Keratinocyte (primary cell): ENCODE measurements at regions not wholly inside any gene's neighbourhood (a gene's known extent, or its start where the extent isn't known, plus 50 kb on each side); places are given as distances from the start of the nearest gene placed in this dataset.
A peak's percentile ranks its signal among the peaks of the same experiment; 100 is the strongest.

ENCODE experiments used
- DNase-seq: peaks from one replicate; pipeline ENCODE4 v3.0.0-alpha.2; 2011; ENCODE audit warnings: low read depth, missing footprints, low spot score
- FAIRE-seq: peaks from 2 replicates; lab custom pipeline; 2011; peaks lifted over from hg19 to GRCh38; lab: Jason Lieb, UNC
- H2AFZ ChIP-seq: 2 replicates; pipeline ENCODE4 v1.6.0; 2012; ENCODE audit warnings: low read length, control low read depth, inconsistent platforms; ENCODE audit not compliant: control insufficient read depth
- H3K27ac ChIP-seq: 2 replicates; pipeline ENCODE4 v1.5.1; 2011; ENCODE audit warnings: low read length; ENCODE audit not compliant: control insufficient read depth, insufficient read depth
- H3K27me3 ChIP-seq: 3 replicates; pipeline ENCODE4 v1.6.0; 2011; ENCODE audit warnings: low read length; ENCODE audit not compliant: control insufficient read depth, insufficient read depth; ENCODE audit errors: extremely low read depth
- H3K36me3 ChIP-seq, 2 experiments: 2 replicates in 1 of 2; 3 replicates in 1 of 2; pipeline ENCODE4 v1.5.1; 2011; ENCODE audit warnings: low read length in 2 of 2, mild to moderate bottlenecking in 1 of 2; ENCODE audit not compliant: control insufficient read depth in 2 of 2, insufficient read depth in 2 of 2; ENCODE audit errors: extremely low read depth in 1 of 2
- H3K4me1 ChIP-seq: 3 replicates; pipeline ENCODE4 v1.5.1; 2011; ENCODE audit warnings: low read length; ENCODE audit not compliant: control insufficient read depth, insufficient read depth; ENCODE audit errors: extremely low read depth
- H3K4me2 ChIP-seq: 3 replicates; pipeline ENCODE4 v1.6.0; 2011; ENCODE audit warnings: low read depth, low read length; ENCODE audit not compliant: control insufficient read depth, insufficient read depth; ENCODE audit errors: extremely low read depth
- H3K4me3 ChIP-seq, 3 experiments: fragments of 200-600 bp in 1 of 3; sonication (generic) in 1 of 3; 2 replicates in 2 of 3; 3 replicates in 1 of 3; pipeline ENCODE4 v1.5.1; 2011 to 2016; ENCODE audit warnings: low read length in 3 of 3, mild to moderate bottlenecking in 3 of 3, control low read depth in 2 of 3, inconsistent platforms in 1 of 3, low read depth in 1 of 3, mixed read lengths in 1 of 3, mixed run types in 1 of 3, moderate library complexity in 1 of 3; ENCODE audit not compliant: control insufficient read depth in 2 of 3, insufficient read depth in 2 of 3; ENCODE audit errors: extremely low read depth in 1 of 3
- H3K79me2 ChIP-seq: 2 replicates; pipeline ENCODE4 v1.6.0; 2012; ENCODE audit warnings: low read length; ENCODE audit not compliant: control insufficient read depth, insufficient read depth
- H3K9ac ChIP-seq: 3 replicates; pipeline ENCODE4 v1.6.0; 2011; ENCODE audit warnings: low read length; ENCODE audit not compliant: control insufficient read depth, insufficient read depth; ENCODE audit errors: extremely low read depth
- H3K9me1 ChIP-seq: 3 replicates; pipeline ENCODE4 v1.6.0; 2011; ENCODE audit warnings: low read length; ENCODE audit not compliant: control insufficient read depth, insufficient read depth; ENCODE audit errors: extremely low read depth
- H3K9me3 ChIP-seq: 2 replicates; pipeline ENCODE4 v1.5.1; 2012; ENCODE audit warnings: low read depth, low read length; ENCODE audit not compliant: control insufficient read depth
- H4K20me1 ChIP-seq: 3 replicates; pipeline ENCODE4 v1.6.0; 2011; ENCODE audit warnings: low read length; ENCODE audit not compliant: control insufficient read depth, insufficient read depth; ENCODE audit errors: extremely low read depth
- CTCF ChIP-seq, 3 experiments: IDR thresholded peaks in 1 of 3; conservative IDR thresholded peaks in 1 of 3; optimal IDR thresholded peaks in 1 of 3; 2 replicates in 2 of 3; 3 replicates in 1 of 3; pipeline versions ENCODE3 to v1.5.1; 2011; ENCODE audit warnings: low read length in 3 of 3, mild to moderate bottlenecking in 3 of 3, moderate library complexity in 2 of 3, control low read depth in 1 of 3, inconsistent platforms in 1 of 3; ENCODE audit not compliant: insufficient read depth in 2 of 3; ENCODE audit errors: extremely low read depth in 1 of 3
- EZH2 ChIP-seq: IDR thresholded peaks from one replicate; pipeline ENCODE4 v1.6.1; 2012; ENCODE audit warnings: inconsistent platforms, mild to moderate bottlenecking, low read length, moderate library complexity
- dilution Hi-C: fragments of 300-500 bp; cut with MboI; formaldehyde crosslinking; loops from one replicate; pipeline ENCODE4 v1.7.0; 2020; ENCODE audit warnings: low sequenced_read_pairs; ENCODE audit not compliant: extremely low pct_ligation_motif_present

DNA sequence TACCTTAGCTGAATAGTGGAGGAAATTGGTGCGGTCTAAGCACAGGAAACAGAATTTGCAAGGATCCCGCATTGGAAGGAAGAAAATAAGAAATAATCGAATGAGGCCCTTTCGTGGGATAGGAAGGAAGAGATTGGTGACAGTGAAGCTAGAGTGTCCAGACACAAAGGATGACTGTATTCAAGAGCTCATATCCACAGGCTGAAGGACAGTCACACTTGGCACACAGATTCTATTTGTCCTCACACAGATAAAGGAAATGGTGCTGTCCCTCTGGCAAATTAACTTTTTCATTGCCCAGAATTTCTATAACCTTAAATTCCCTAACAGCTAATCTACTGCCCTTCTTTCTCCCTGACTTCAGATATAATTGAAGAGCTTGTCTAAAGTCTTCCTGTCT is 2188.9 kb upstream of the TENM3 start:
- no peaks in the 10 kb centered on the region for H3K9me3 ChIP-seq
- H3K27ac ChIP-seq: no peak overlapping the region
- no peak overlapping the region for H3K9ac ChIP-seq
- FAIRE-seq (no peak), DNase-seq (no peak)
- H3K4me3 ChIP-seq: no peak overlapping the region
- no peaks in the 10 kb centered on the region for H3K9me1 ChIP-seq
- no peaks in the 10 kb centered on the region for H3K36me3 ChIP-seq
- peaks cover 9% of the 10 kb centered on the region for H3K4me1 ChIP-seq
- H4K20me1 ChIP-seq: no peaks in the 10 kb centered on the region
- peaks cover 25% of the 10 kb centered on the region for H3K27me3 ChIP-seq
- no peak overlapping the region for H2AFZ ChIP-seq
- no peak for TF ChIP-seq CTCF (optimal IDR thresholded peaks at IDR 0.05 in 1 of 3, IDR thresholded peaks at IDR 0.05 in 1 of 3, conservative IDR thresholded peaks at IDR 0.05 in 1 of 3; ENCODE audit: extremely low read depth in 1 of 3, insufficient read depth in 2 of 3, low read length in 3 of 3)
- no peak for TF ChIP-seq EZH2
- no peak overlapping the region for H3K4me2 ChIP-seq
- dilution Hi-C loops: no loop called here
- H3K79me2 ChIP-seq: no peaks in the 10 kb centered on the region

DNA sequence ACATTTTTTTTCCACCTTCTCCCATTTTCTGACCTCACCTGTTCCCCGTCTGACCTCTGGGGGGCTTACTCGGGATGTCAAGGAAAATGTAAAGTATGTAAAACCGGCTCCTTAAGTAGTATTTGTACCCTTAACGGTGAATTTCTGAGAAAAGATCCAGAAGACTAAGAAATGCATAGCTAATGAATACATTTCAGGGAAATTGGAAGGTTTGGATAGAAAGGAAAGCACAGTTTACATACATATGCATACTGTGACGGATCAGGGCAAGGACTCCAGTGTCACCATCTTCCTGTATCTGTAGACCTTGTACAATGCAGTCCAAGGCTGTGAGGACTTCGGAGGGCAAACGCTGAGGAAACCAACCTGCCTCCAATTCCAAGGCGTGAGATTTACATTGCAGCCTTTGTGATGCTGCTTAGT is 2185.9 kb upstream of the TENM3 start:
- dilution Hi-C loops: no loop called here
- Histone ChIP-seq H3K4me2 (peak overlapping the region; percentile 76), H3K27me3 (peaks cover 41% of the 10 kb centered on the region), H3K4me3 (no peak overlapping the region), H3K27ac (no peak overlapping the region), H3K79me2 (no peaks in the 10 kb centered on the region), H3K4me1 (peaks cover 15% of the 10 kb centered on the region), H2AFZ (no peak overlapping the region), H3K9me3 (no peaks in the 10 kb centered on the region), H3K9ac (no peak overlapping the region), H4K20me1 (no peaks in the 10 kb centered on the region), H3K9me1 (no peaks in the 10 kb centered on the region), H3K36me3 (no peaks in the 10 kb centered on the region)
- no peak for DNase-seq
- TF ChIP-seq EZH2: peak; percentile 75
- no peak for TF ChIP-seq CTCF (optimal IDR thresholded peaks at IDR 0.05 in 1 of 3, IDR thresholded peaks at IDR 0.05 in 1 of 3, conservative IDR thresholded peaks at IDR 0.05 in 1 of 3; ENCODE audit: extremely low read depth in 1 of 3, insufficient read depth in 2 of 3, low read length in 3 of 3)
- no peak for FAIRE-seq
